AG04450 (cell line): ENCODE measurements at regions not wholly inside any gene's neighbourhood (a gene's known extent, or its start where the extent isn't known, plus 50 kb on each side); places are given as distances from the start of the nearest gene placed in this dataset.

Experiments
- CTCF ChIA-PET: fragments of 300-600, 350-600 bp; formaldehyde crosslinking; extraction: SDS; loops from one replicate; lab custom pipeline; 2022; ENCODE audit warnings: antibody characterized with exemption, inconsistent platforms; lab: Charles Lee
- POLR2A ChIA-PET: fragments of 350-600 bp; formaldehyde crosslinking; extraction: SDS; loops from one replicate; lab custom pipeline; 2021; ENCODE audit warnings: antibody characterized with exemption, inconsistent platforms; lab: Yijun Ruan, JAX
- DNase-seq: peaks from one replicate; pipeline ENCODE4 v3.0.0-alpha.2; 2011; ENCODE audit warnings: low read depth, low spot score
- H3K27ac ChIP-seq: one replicate; pipeline ENCODE4 v1.5.1; 2012; ENCODE audit warnings: low read depth, low read length, control low read depth
- H3K27me3 ChIP-seq: one replicate; pipeline ENCODE4 v1.6.0; 2012; ENCODE audit warnings: low read length; ENCODE audit not compliant: control insufficient read depth, insufficient read depth
- H3K4me3 ChIP-seq: 2 replicates; pipeline ENCODE4 v1.5.1; 2011; ENCODE audit warnings: mild to moderate bottlenecking, low read depth, low read length, control low read depth
- H3K9me3 ChIP-seq: 2 replicates; pipeline ENCODE4 v1.5.1; 2012; ENCODE audit warnings: low read length; ENCODE audit not compliant: control insufficient read depth, insufficient read depth
- TF ChIP-seq, protein P1 (sequence below): IDR thresholded peaks from 2 replicates; pipeline ENCODE4 v1.5.1; 2011; ENCODE audit warnings: low read depth, low read length, control low read depth, inconsistent platforms

DNA sequence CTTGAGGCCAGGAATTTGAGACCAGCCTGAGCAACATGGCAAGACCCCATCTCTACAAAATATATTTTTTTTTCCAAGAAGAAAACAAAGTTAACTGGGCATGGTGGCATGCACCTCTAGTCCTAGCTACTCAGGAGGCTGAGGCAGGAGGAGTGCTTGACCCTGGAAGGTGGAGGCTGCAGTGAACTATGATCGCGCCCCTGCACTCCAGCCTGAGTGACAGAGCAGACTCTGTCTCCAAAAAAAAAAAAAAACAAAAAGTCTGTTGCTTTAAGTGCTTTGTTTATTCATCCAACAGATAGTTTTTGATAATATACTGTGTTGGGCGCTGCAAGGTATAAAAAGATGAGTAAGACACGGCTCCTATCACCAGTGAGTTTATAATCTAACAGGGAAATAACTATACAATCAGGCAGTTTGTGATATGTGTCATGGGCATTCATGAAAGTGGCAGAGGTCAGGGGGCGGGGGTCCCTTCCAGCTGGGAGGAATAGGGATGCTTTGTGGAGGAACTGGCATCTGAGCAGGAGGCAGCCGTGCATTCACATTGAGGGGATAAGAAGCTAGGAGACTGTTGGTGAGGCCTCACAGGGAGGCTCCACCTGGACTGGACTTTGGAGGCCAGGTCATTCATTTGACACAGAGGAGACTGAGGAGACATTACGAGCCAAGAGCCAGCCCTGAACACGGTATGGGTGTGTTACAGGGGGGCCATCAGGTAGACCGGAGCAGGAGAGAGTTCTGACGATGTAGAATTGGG lies 67.3 kb upstream of the ERRFI1 start:
- Histone ChIP-seq H3K9me3 (no peaks in the 10 kb centered on the region), H3K27ac (no peak overlapping the region), H3K4me3 (no peak overlapping the region), H3K27me3 (no peaks in the 10 kb centered on the region)
- ChIA-PET CTCF (no interaction called here), POLR2A (no interaction called here)
- no peak for DNase-seq
- TF ChIP-seq, protein P1, sequence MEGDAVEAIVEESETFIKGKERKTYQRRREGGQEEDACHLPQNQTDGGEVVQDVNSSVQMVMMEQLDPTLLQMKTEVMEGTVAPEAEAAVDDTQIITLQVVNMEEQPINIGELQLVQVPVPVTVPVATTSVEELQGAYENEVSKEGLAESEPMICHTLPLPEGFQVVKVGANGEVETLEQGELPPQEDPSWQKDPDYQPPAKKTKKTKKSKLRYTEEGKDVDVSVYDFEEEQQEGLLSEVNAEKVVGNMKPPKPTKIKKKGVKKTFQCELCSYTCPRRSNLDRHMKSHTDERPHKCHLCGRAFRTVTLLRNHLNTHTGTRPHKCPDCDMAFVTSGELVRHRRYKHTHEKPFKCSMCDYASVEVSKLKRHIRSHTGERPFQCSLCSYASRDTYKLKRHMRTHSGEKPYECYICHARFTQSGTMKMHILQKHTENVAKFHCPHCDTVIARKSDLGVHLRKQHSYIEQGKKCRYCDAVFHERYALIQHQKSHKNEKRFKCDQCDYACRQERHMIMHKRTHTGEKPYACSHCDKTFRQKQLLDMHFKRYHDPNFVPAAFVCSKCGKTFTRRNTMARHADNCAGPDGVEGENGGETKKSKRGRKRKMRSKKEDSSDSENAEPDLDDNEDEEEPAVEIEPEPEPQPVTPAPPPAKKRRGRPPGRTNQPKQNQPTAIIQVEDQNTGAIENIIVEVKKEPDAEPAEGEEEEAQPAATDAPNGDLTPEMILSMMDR: no peak

DNA sequence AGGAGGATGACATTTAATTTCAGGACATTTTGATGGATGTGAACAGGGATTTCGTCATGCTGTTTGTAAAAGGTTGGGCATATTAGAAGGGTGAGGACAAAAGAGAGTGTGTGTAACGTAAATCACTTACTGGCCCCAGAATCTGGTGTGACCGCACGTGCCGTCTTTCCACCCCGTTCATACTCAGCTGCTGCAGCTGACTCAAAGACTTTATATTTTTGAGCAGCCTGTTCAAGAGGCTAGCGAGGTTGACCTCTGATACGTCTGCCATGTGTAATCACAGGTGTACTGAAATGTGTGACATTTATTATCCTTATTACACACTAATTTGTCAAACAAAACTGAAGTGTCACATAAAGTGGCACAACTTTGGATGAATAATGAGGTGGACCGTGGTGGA lies 66.5 kb upstream of the ERRFI1 start:
- ChIA-PET POLR2A (no interaction called here), CTCF (interaction anchor here (1.5 kb wide), 1 partner anchor 221 kb away, joined by 3 read pairs; no protein-coding TSS in a partner anchor)
- H3K27me3 ChIP-seq: no peaks in the 10 kb centered on the region
- no peak for DNase-seq
- H3K9me3 ChIP-seq: no peaks in the 10 kb centered on the region
- TF ChIP-seq, protein P1: no peak
- H3K27ac ChIP-seq: no peak overlapping the region
- no peak overlapping the region for H3K4me3 ChIP-seq

DNA sequence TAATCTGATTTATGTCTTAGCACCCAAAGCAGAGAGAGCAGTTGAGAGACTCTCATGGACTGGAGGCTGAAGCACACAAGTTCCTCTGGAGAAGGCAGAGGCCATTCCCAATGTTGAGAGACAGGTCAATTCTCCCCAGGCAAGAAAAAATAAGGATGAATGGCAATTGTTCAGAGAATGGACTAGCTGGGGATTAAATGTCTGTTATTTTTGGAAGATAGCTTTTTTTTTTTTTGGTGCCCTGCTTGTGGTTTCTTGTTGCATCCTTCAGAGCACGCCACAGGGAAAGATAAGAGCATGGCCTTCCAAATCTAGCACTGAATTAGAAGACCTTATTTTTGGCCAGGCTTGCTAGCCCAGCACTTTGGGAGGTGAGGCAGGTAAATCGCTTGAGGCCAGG lies 65.6 kb upstream of the ERRFI1 start:
- ChIA-PET CTCF (interaction anchor here (1.5 kb wide), 1 partner anchor 222 kb away, joined by 3 read pairs; no protein-coding TSS in a partner anchor), POLR2A (interaction anchor here (1.2 kb wide), 1 partner anchor 31 kb away, joined by 4 read pairs; no protein-coding TSS in a partner anchor)
- Histone ChIP-seq H3K4me3 (no peak overlapping the region), H3K27me3 (no peaks in the 10 kb centered on the region), H3K27ac (peak overlapping the region; percentile 91), H3K9me3 (no peaks in the 10 kb centered on the region)
- TF ChIP-seq, protein P1: no peak
- no peak for DNase-seq

DNA sequence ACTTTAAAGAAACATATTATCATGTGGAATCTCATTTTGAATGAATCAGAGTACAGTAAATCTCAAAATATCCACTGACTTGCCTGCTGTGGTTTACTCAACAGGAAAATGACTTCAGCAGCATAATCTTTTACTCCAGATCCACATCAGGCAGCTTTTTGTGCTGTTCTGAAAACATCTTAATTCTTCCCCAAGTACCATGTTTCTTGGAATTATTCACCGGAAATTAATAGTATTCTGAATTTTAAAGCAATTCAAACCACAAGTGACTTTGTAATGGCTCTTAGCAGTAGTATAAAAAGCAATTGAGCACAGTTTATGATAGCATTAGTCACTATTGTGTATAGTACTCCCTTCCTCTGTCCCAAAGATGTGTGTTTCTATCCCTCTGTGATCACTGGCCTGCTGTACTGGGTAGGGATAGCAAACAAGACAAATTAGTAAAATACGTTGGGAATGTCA lies 64.2 kb upstream of the ERRFI1 start:
- H3K27ac ChIP-seq: peak overlapping the region; percentile 91
- no peak overlapping the region for H3K4me3 ChIP-seq
- POLR2A ChIA-PET: interaction anchor here (0.6 to 1.6 kb wide), 3 partner anchors 13 to 61 kb away, joined by 3 to 5 read pairs (median 3); no protein-coding TSS in a partner anchor
- no peak for DNase-seq
- CTCF ChIA-PET: interaction anchor here (0.6 kb wide), 2 partner anchors 27 to 221 kb away, joined by 3 read pairs; no protein-coding TSS in a partner anchor
- TF ChIP-seq, protein P1: no peak
- H3K27me3 ChIP-seq: no peaks in the 10 kb centered on the region
- H3K9me3 ChIP-seq: no peaks in the 10 kb centered on the region
